ENCODE measurements at regions not wholly inside any gene's neighbourhood (a gene's known extent, or its start where the extent isn't known, plus 50 kb on each side); places are given as distances from the start of the nearest gene placed in this dataset.

DNA sequence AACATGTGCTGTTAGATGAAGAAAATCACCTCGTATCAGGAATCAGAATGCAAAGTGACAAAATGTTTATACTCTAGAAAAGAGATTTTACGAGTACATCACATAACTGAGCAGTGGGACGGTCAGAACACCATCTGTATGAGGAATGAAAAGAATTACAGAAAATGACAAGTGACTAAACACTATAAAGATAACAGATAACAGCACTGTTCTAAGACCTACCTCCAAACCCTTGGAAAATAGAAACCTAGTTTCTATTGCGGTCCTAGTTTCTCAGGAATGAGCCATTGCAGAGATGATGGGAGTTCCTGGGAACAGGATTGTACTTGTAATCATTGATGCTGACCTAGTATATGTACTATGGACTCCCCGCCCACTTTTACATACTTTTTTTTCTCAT lies 839.4 kb upstream of the ADAMTS5 start:
- H3K4me3 ChIP-seq (replicated peaks; ENCODE audit: low read depth, low read length): no peak overlapping the region
- TF ChIP-seq CTCF (IDR thresholded peaks at IDR 0.05; ENCODE audit: low read depth, low read length, missing control alignments): no peak
- no peak for DNase-seq (ENCODE audit: extremely low read depth, low read depth)

DNA sequence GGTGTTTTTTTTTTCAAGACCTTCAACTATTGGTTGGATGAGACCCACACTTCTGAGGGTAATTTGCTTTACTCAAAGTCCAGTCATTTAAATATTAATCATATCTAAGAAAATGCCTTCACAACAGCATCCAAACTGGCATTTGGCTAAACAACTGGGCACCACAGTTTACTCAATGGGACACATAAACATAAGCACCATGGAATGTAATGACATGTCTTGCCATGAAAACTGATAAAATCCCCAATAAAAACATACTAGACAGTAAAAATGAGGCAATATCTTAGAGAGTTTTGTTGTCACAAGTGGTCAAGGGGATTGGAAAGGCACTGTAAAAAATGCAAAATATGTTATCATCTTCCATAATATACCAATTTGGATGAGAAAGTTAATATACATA lies 838.8 kb upstream of the ADAMTS5 start:
- TF ChIP-seq CTCF (IDR thresholded peaks at IDR 0.05; ENCODE audit: low read depth, low read length, missing control alignments): no peak
- H3K4me3 ChIP-seq (replicated peaks; ENCODE audit: low read depth, low read length): no peak overlapping the region
- DNase-seq (ENCODE audit: extremely low read depth, low read depth): no peak

GRCh38 chr21:27804515-27804914 lies 837.6 kb upstream of the ADAMTS5 start:
- no peak for TF ChIP-seq CTCF (IDR thresholded peaks at IDR 0.05; ENCODE audit: low read depth, low read length, missing control alignments)
- no peak overlapping the region for H3K4me3 ChIP-seq (replicated peaks; ENCODE audit: low read depth, low read length)
- DNase-seq (ENCODE audit: extremely low read depth, low read depth): no peak

- no peak for DNase-seq (ENCODE audit: extremely low read depth, low read depth)
- no peak overlapping the region for H3K4me3 ChIP-seq (replicated peaks; ENCODE audit: low read depth, low read length)
- TF ChIP-seq CTCF (IDR thresholded peaks at IDR 0.05; ENCODE audit: low read depth, low read length, missing control alignments): no peak
Measured at GRCh38 chr21:27803571-27803970, 836.7 kb upstream of the ADAMTS5 start.

DNA sequence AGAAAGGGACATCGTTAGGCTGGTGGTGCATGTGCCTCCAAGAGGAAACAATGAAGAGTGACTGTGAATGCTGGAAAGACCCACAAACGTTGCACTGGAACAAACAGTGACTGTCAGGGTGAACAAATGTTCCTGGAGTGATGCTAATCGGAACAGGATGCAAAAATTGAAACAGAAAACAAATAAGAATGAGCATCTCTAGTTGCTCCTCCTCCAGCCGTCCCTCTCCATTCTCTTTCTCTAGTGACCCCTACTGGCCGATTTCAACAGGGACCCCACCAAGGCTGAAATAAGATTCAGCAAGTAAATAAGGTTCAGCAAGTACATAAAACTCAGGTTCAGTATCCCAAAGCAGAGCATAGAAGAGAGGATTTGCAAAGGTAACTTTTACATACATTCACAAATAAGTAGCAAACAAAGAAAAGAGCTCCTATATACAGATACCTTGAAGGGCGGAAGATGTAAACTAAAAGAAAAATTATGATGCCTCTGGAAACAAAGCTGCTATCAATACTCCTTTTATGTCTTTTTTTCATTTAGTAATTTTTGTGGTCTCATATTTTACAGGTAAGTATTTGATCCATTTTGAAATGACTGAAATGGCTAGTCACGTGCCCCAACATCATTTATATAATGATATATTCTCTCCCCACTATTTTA lies 836.1 kb upstream of the ADAMTS5 start:
- DNase-seq (ENCODE audit: extremely low read depth, low read depth): no peak
- no peak overlapping the region for H3K4me3 ChIP-seq (replicated peaks; ENCODE audit: low read depth, low read length)
- TF ChIP-seq CTCF (IDR thresholded peaks at IDR 0.05; ENCODE audit: low read depth, low read length, missing control alignments): peak; percentile 67

DNA sequence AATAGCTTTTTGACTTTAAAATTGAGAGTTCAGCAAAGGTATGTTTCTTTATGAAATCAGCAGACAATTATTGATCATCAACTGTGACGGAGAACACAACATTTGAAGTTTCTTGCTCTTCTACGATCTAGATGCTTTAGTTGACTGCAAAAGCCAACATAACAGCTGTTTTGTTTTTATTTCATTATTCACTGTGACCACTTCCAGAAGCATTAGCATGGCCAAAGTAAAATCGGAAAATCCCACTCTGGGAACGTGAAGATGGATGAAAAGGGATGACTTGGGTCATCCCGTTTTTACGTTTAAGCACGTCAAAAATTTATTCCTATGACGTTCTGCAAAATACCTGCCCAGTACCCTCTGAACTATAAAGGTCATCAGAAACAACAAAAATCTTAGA lies 833.0 kb upstream of the ADAMTS5 start:
- no peak overlapping the region for H3K4me3 ChIP-seq (replicated peaks; ENCODE audit: low read depth, low read length)

More for the DNA sequence above, 833.0 kb upstream of the ADAMTS5 start:
- no peak for TF ChIP-seq CTCF (IDR thresholded peaks at IDR 0.05; ENCODE audit: low read depth, low read length, missing control alignments)
- DNase-seq (ENCODE audit: extremely low read depth, low read depth): no peak

All from HFF-Myc (cell line).